Fibroblast of lung (primary cell): ENCODE measurements at regions not wholly inside any gene's neighbourhood (a gene's known extent, or its start where the extent isn't known, plus 50 kb on each side); places are given as distances from the start of the nearest gene placed in this dataset.

Experiments used
- EZH2 ChIP-seq: IDR thresholded peaks from 2 replicates; pipeline ENCODE4 v1.5.1; 2012; ENCODE audit warnings: low read length, control low read depth, mild to moderate bottlenecking; ENCODE audit errors: missing control alignments
- TF ChIP-seq, protein P1 (sequence below), 2 donors: IDR thresholded peaks in 1 of 2; conservative IDR thresholded peaks in 1 of 2; 1 replicate in 1 of 2; 2 replicates in 1 of 2; pipeline ENCODE4 v1.5.1; 2011 to 2012; ENCODE audit warnings: low read length in 2 of 2, control low read depth in 1 of 2, inconsistent platforms in 1 of 2, low read depth in 1 of 2, mild to moderate bottlenecking in 1 of 2

DNA sequence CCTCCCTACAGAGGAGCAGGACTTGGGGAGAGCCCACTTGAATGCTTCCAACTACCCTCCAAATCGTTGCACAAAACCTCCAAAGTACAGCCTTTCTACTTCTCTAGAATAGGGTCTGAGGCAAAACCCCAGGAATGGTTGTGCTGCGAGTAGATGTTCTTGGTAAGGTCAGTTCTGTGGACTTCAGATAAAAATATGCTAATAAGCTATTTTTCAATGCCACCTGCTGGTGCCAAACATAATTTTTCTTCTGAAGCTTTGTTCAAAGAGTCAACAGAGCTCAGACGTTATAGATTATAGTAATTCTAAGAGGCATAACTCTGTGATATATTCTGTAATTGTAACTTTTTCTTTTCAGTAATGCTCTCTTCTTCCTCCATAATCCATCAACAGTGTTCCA, 425.7 kb downstream of the GPAT3 start:
- TF ChIP-seq, protein P1, sequence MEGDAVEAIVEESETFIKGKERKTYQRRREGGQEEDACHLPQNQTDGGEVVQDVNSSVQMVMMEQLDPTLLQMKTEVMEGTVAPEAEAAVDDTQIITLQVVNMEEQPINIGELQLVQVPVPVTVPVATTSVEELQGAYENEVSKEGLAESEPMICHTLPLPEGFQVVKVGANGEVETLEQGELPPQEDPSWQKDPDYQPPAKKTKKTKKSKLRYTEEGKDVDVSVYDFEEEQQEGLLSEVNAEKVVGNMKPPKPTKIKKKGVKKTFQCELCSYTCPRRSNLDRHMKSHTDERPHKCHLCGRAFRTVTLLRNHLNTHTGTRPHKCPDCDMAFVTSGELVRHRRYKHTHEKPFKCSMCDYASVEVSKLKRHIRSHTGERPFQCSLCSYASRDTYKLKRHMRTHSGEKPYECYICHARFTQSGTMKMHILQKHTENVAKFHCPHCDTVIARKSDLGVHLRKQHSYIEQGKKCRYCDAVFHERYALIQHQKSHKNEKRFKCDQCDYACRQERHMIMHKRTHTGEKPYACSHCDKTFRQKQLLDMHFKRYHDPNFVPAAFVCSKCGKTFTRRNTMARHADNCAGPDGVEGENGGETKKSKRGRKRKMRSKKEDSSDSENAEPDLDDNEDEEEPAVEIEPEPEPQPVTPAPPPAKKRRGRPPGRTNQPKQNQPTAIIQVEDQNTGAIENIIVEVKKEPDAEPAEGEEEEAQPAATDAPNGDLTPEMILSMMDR (conservative IDR thresholded peaks at IDR 0.05 in 1 of 2, IDR thresholded peaks at IDR 0.05 in 1 of 2; ENCODE audit: low read depth in 1 of 2, low read length in 2 of 2): no peak
- no peak for TF ChIP-seq EZH2
